GM12891 (cell line): ENCODE measurements at regions not wholly inside any gene's neighbourhood (a gene's known extent, or its start where the extent isn't known, plus 50 kb on each side); places are given as distances from the start of the nearest gene placed in this dataset.

Source experiments
- PAX5 ChIP-seq: IDR thresholded peaks from 2 replicates; pipeline ENCODE4 v1.6.1; 2011; ENCODE audit warnings: low read length, moderate library complexity, mild to moderate bottlenecking; ENCODE audit not compliant: insufficient read depth, severe bottlenecking
- POLR2A ChIP-seq: IDR thresholded peaks from 2 replicates; pipeline ENCODE4 v1.6.1; 2011; ENCODE audit warnings: low read depth, low read length, control low read depth
- POLR2AphosphoS5 ChIP-seq: IDR thresholded peaks from 2 replicates; pipeline ENCODE4 v1.6.1; 2011; ENCODE audit warnings: low read depth, low read length, control low read depth
- POU2F2 ChIP-seq: IDR thresholded peaks from 2 replicates; pipeline ENCODE4 v1.6.1; 2011; ENCODE audit warnings: low read depth, mild to moderate bottlenecking, control low read depth, low read length, moderate library complexity
- SPI1 ChIP-seq: IDR thresholded peaks from 2 replicates; pipeline ENCODE4 v1.6.1; 2011; ENCODE audit warnings: low read depth, low read length, control low read depth
- TAF1 ChIP-seq: IDR thresholded peaks from 2 replicates; pipeline ENCODE4 v1.6.1; 2011; ENCODE audit warnings: low read depth, low read length, control low read depth

DNA sequence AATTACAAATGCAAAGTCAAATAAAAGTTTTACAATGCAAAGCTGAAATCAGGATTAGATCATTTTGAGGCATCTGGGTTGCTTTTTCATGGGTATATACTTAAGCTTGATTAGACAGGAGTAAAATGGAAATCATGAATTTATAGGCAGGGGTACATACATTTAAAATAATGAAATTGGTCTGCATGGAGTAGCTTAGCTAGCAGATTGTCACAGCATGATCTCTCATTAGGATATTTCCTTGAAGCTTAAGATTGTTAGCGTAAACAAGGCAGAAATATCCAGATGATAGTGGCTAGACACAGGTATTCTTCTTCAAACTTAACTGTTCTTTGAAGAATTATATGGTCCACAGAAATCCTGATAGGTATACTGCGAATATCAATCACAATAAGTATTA, 1627.0 kb upstream of the PCDH20 start:
- no peak for TF ChIP-seq POLR2A
- TF ChIP-seq TAF1, result no peak
- no peak for TF ChIP-seq POLR2AphosphoS5
- TF ChIP-seq PAX5, result no peak
- no peak for TF ChIP-seq SPI1
- TF ChIP-seq POU2F2, result no peak
